OCI-LY3 (cell line): ENCODE measurements at regions not wholly inside any gene's neighbourhood (a gene's known extent, or its start where the extent isn't known, plus 50 kb on each side); places are given as distances from the start of the nearest gene placed in this dataset.

Experiments
- H2AFZ ChIP-seq: fragments of 200-600, 300-600 bp; shearing (Covaris generic); 2 replicates; pipeline ENCODE4 v1.6.0; 2014; ENCODE audit warnings: antibody characterized with exemption, low read depth, low read length
- H3K27ac ChIP-seq: fragments of 200-600, 300-600 bp; sonication (generic); 2 replicates; pipeline ENCODE4 v1.5.1; 2014; ENCODE audit warnings: mild to moderate bottlenecking, low read length, moderate library complexity, mixed read lengths
- H3K27me3 ChIP-seq: fragments of 200-600, 300-600 bp; sonication (generic); 2 replicates; pipeline ENCODE4 v1.6.1; 2014; ENCODE audit warnings: low read depth, low read length, mixed read lengths
- H3K36me3 ChIP-seq: fragments of 200-600, 300-600 bp; sonication (generic); replicated peaks from 2 replicates; pipeline ENCODE3; 2014; ENCODE audit warnings: low read depth, low read length, mixed read lengths
- H3K4me1 ChIP-seq: fragments of 300-600, 200-600 bp; sonication (generic); 2 replicates; pipeline ENCODE4 v1.6.1; 2014; ENCODE audit warnings: low read length, mixed read lengths
- H3K4me2 ChIP-seq: fragments of 200-600, 300-600 bp; sonication (generic); 2 replicates; pipeline ENCODE4 v1.6.1; 2014; ENCODE audit warnings: low read length, mixed read lengths
- H3K4me3 ChIP-seq: fragments of 300-600, 200-600 bp; sonication (generic); 2 replicates; pipeline ENCODE4 v1.5.1; 2014; ENCODE audit warnings: antibody characterized with exemption, mild to moderate bottlenecking, low read length, moderate library complexity
- H3K79me2 ChIP-seq: fragments of 300-600, 200-600 bp; shearing (Covaris generic); 2 replicates; pipeline ENCODE4 v1.6.1; 2014; ENCODE audit warnings: mild to moderate bottlenecking, low read length, mixed read lengths
- H3K9ac ChIP-seq: fragments of 300-600, 200-600 bp; shearing (Covaris generic); 2 replicates; pipeline ENCODE4 v1.6.0; 2014; ENCODE audit warnings: mild to moderate bottlenecking, low read length, moderate library complexity
- H3K9me3 ChIP-seq: fragments of 200-600, 300-600 bp; shearing (Covaris generic); 2 replicates; pipeline ENCODE4 v1.6.1; 2014; ENCODE audit warnings: low read length, mixed read lengths; ENCODE audit not compliant: insufficient read depth
- H4K20me1 ChIP-seq: fragments of 200-600, 300-600 bp; sonication (generic); 2 replicates; pipeline ENCODE4 v1.6.1; 2016; ENCODE audit warnings: low read length, mixed read lengths; ENCODE audit not compliant: insufficient read depth
- EZH2phosphoT487 ChIP-seq: fragments of 200-600 bp; shearing (Covaris generic); IDR thresholded peaks from 2 replicates; pipeline ENCODE4 v1.6.1; 2018; ENCODE audit warnings: antibody characterized with exemption, mixed run types, low read depth
- TF ChIP-seq, protein P1 (sequence below): fragments of 200-600, 300-600 bp; sonication (generic); IDR thresholded peaks from 2 replicates; pipeline ENCODE4 v1.5.1; 2014; ENCODE audit warnings: antibody characterized with exemption, low read length, low read depth

DNA sequence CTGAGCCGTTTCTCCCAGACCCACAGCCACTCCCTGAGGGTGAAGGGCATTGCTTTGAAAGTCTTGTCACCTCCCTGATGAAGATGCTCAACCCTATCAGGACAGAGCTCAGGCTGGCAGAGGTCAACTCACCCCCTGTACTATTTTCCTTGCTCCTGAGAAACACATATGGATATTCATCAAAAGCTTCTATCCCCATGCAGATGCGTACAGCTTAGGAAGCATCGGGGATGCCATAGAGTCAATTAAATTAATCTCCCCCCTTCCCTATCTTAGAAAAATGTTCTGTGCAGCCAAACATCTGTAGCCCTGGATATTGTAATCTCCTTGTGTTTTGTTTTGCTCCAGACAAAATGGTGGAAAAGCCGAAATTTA, 67.2 kb downstream of the EMX2 start:
- Histone ChIP-seq H3K9me3 (no peaks in the 10 kb centered on the region), H3K4me3 (no peak overlapping the region), H3K9ac (no peak overlapping the region), H4K20me1 (no peaks in the 10 kb centered on the region), H3K27ac (no peak overlapping the region), H2AFZ (no peak overlapping the region), H3K36me3 (no peaks in the 10 kb centered on the region), H3K27me3 (no peaks in the 10 kb centered on the region), H3K4me1 (no peaks in the 10 kb centered on the region), H3K4me2 (no peak overlapping the region), H3K79me2 (no peaks in the 10 kb centered on the region)
- TF ChIP-seq EZH2phosphoT487: no peak
- TF ChIP-seq, protein P1, sequence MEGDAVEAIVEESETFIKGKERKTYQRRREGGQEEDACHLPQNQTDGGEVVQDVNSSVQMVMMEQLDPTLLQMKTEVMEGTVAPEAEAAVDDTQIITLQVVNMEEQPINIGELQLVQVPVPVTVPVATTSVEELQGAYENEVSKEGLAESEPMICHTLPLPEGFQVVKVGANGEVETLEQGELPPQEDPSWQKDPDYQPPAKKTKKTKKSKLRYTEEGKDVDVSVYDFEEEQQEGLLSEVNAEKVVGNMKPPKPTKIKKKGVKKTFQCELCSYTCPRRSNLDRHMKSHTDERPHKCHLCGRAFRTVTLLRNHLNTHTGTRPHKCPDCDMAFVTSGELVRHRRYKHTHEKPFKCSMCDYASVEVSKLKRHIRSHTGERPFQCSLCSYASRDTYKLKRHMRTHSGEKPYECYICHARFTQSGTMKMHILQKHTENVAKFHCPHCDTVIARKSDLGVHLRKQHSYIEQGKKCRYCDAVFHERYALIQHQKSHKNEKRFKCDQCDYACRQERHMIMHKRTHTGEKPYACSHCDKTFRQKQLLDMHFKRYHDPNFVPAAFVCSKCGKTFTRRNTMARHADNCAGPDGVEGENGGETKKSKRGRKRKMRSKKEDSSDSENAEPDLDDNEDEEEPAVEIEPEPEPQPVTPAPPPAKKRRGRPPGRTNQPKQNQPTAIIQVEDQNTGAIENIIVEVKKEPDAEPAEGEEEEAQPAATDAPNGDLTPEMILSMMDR: no peak

DNA sequence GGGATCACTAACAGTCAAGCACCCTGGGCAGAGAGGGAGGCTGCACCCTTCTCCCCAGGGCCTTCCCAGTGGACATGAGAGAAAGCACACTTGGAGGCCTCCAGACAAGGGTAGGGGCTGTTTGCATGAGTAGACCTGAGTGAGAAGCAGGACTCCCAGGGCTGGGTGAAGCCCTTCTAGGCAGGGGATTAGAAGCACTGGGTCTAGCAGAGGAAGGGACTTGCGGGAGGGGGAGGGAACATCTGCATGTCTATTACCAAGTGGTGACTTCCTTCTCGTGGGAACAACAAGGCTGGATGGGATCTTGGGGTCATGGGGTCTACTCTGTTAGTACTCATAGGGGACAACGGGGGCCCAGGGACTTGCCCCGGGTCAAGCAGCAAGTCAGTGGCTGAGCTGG, 67.8 kb downstream of the EMX2 start:
- no peak overlapping the region for H3K4me2 ChIP-seq
- no peaks in the 10 kb centered on the region for H4K20me1 ChIP-seq
- no peak overlapping the region for H2AFZ ChIP-seq
- H3K9ac ChIP-seq: no peak overlapping the region
- no peaks in the 10 kb centered on the region for H3K79me2 ChIP-seq
- H3K9me3 ChIP-seq: no peaks in the 10 kb centered on the region
- H3K27me3 ChIP-seq: no peaks in the 10 kb centered on the region
- H3K36me3 ChIP-seq: no peaks in the 10 kb centered on the region
- no peak overlapping the region for H3K4me3 ChIP-seq
- H3K27ac ChIP-seq: no peak overlapping the region
- TF ChIP-seq, protein P1: no peak
- TF ChIP-seq EZH2phosphoT487: no peak
- no peaks in the 10 kb centered on the region for H3K4me1 ChIP-seq

DNA sequence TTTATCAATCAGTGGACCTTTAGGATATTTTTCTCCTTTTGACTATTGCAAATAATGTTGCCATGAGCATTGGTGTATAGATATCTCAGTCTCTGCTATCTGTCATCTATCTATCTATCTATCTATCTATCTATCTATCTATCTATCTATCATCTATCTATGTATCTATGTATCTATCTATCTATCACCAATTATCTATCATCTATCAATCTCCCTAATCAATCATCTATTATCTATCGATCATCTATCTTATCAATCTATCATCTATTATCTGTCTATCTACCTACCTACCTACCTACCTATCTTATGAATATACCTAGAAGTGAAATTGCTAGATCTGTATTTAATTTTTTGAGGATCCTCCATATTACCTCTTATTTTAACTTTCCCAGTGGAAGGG, 69.6 kb downstream of the EMX2 start:
- no peaks in the 10 kb centered on the region for H4K20me1 ChIP-seq
- H3K4me2 ChIP-seq: no peak overlapping the region
- no peak overlapping the region for H3K4me3 ChIP-seq
- H2AFZ ChIP-seq: no peak overlapping the region
- no peaks in the 10 kb centered on the region for H3K79me2 ChIP-seq
- no peak for TF ChIP-seq EZH2phosphoT487
- TF ChIP-seq, protein P1: no peak
- H3K4me1 ChIP-seq: no peaks in the 10 kb centered on the region
- no peaks in the 10 kb centered on the region for H3K36me3 ChIP-seq
- H3K27ac ChIP-seq: no peak overlapping the region
- no peaks in the 10 kb centered on the region for H3K27me3 ChIP-seq
- no peaks in the 10 kb centered on the region for H3K9me3 ChIP-seq
- no peak overlapping the region for H3K9ac ChIP-seq

DNA sequence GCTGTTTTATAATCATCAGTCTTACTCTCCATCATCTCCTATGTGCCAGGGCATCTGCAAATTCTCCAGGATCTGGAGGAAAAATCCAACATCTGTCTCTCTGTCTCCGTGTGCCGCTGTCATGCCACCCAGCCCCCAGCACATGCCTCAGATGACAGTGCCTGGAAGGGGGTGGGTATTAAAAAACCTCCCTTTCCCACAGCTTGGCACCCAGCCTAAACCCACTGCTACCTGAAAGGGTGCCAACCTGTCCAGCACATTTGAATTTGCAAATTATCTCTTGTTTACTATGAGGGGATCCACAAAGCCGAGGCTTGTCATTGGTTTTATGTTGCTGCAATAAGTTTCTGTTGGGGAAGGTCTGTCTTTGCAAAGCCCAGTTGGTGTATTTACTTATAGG, 73.1 kb downstream of the EMX2 start:
- no peak overlapping the region for H3K27ac ChIP-seq
- no peaks in the 10 kb centered on the region for H3K27me3 ChIP-seq
- H3K4me2 ChIP-seq: no peak overlapping the region
- no peaks in the 10 kb centered on the region for H3K36me3 ChIP-seq
- TF ChIP-seq, protein P1: no peak
- H3K4me3 ChIP-seq: no peak overlapping the region
- no peaks in the 10 kb centered on the region for H3K4me1 ChIP-seq
- H3K79me2 ChIP-seq: no peaks in the 10 kb centered on the region
- H2AFZ ChIP-seq: no peak overlapping the region
- H4K20me1 ChIP-seq: no peaks in the 10 kb centered on the region
- H3K9me3 ChIP-seq: no peaks in the 10 kb centered on the region
- no peak overlapping the region for H3K9ac ChIP-seq
